Stomach (tissue), 8 donors: ENCODE measurements at regions not wholly inside any gene's neighbourhood (a gene's known extent, or its start where the extent isn't known, plus 50 kb on each side); places are given as distances from the start of the nearest gene placed in this dataset.

Source experiments
- DNase-seq, 2 donors: peaks; one replicate each; pipeline versions ENCODE4 v3.0.0 to v3.0.0-alpha.2; 2013 to 2019
- H3K27ac ChIP-seq, 5 donors: fragments of 200-600 bp in 4 of 5; sonication (generic) in 4 of 5; one replicate each; pipeline ENCODE4 v1.5.1; 2013 to 2019; ENCODE audit warnings: mild to moderate bottlenecking in 1 of 5, moderate library complexity in 1 of 5
- H3K27me3 ChIP-seq, 3 donors: fragments of 200-600 bp; sonication (generic); one replicate each; pipeline ENCODE4 v1.5.1; 2017 to 2019; ENCODE audit warnings: mixed run types in 1 of 3
- H3K36me3 ChIP-seq, 4 donors: fragments of 200-600 bp; sonication (generic); 1 replicate in 3 of 4; 2 replicates in 1 of 4; pipeline ENCODE4 v1.5.1; 2016 to 2019
- H3K4me1 ChIP-seq, 4 donors: fragments of 200-600 bp; sonication (generic); one replicate each; pipeline ENCODE4 v1.5.1; 2016 to 2019
- H3K4me3 ChIP-seq, 4 donors: fragments of 200-600 bp; sonication (generic) in 3 of 4; one replicate each; pipeline ENCODE4 v1.5.1; 2016 to 2019; ENCODE audit warnings: mild to moderate bottlenecking in 1 of 4
- H3K9me3 ChIP-seq, 4 donors: fragments of 200-600 bp; sonication (generic); one replicate each; pipeline ENCODE4 v1.5.1; 2016 to 2019
- EP300 ChIP-seq: sonication (generic); formaldehyde crosslinking; IDR thresholded peaks from one replicate; pipeline ENCODE4 v1.6.1; 2017; ENCODE audit warnings: antibody characterized with exemption
- POLR2A ChIP-seq, 4 donors: fragments of 450-650 bp; IDR thresholded peaks; one replicate each; pipeline ENCODE4 v1.6.1; 2016; ENCODE audit warnings: antibody characterized with exemption in 4 of 4, control low read depth in 2 of 4, mild to moderate bottlenecking in 1 of 4, moderate library complexity in 1 of 4
- POLR2AphosphoS5 ChIP-seq, 3 donors: sonication (generic); formaldehyde crosslinking; IDR thresholded peaks; one replicate each; pipeline ENCODE4 v1.6.1; 2016; ENCODE audit warnings: antibody characterized with exemption in 3 of 3
- WGBS, 5 donors: extraction: QIAGEN DNeasy Blood & Tissue Kit in 3 of 5; methylation state at CpG; one replicate each; pipeline versions ENCODE4 v1.1.5 to v1.1.7; 2013 to 2018; 5-methylcytosine and 5-hydroxymethylcytosine counted together
- intact Hi-C: fragments of 100-400 bp; cut with DNase I; formaldehyde crosslinking; loops from one replicate; pipeline ENCODE4 v1.15.1; 2023; ENCODE audit warnings: low total_unique reads
- TF ChIP-seq, protein P1 (sequence below), 7 experiments: fragments of 450-650 bp in 4 of 7; fragments of 200-600 bp in 3 of 7; sonication (generic) in 3 of 7; IDR thresholded peaks; one replicate each; pipeline ENCODE4 v1.5.1; 2016 to 2019; ENCODE audit warnings: antibody characterized with exemption in 7 of 7, control low read depth in 2 of 7, mild to moderate bottlenecking in 1 of 7
- donor health status: healthy with polysubstance abuse.
- donor health status: Bipolar disorder and iron deficiency.
- donor health status: healthy.

DNA sequence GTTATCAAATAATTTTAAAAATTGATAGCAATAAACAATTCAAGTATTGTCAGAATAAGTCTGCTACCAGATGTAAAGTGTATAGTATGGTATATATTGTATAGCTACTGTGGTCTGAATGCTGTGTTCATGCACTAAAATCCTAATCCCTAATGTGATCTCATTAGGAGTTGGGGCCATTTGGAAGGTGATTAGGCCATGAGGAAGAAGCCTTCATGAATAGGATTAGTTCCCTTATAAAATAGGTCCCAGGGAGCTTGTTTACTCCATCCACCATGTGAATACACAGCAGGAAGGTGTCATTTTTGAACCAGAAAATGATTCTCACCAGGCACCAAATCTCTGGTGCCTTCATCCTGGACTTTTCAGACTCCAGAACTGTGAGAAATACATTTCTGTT lies 363.0 kb upstream of the CNTN5 start:
- no peaks in the 10 kb centered on the region for H3K4me1 ChIP-seq
- no peak overlapping the region for H3K4me3 ChIP-seq
- DNase-seq = no peak
- no peaks in the 10 kb centered on the region for H3K27me3 ChIP-seq
- H3K27ac ChIP-seq = no peak overlapping the region
- TF ChIP-seq POLR2AphosphoS5 (IDR thresholded peaks at IDR 0.05) (no peak), EP300 (no peak), POLR2A (IDR thresholded peaks at IDR 0.05) (no peak)
- TF ChIP-seq, protein P1, sequence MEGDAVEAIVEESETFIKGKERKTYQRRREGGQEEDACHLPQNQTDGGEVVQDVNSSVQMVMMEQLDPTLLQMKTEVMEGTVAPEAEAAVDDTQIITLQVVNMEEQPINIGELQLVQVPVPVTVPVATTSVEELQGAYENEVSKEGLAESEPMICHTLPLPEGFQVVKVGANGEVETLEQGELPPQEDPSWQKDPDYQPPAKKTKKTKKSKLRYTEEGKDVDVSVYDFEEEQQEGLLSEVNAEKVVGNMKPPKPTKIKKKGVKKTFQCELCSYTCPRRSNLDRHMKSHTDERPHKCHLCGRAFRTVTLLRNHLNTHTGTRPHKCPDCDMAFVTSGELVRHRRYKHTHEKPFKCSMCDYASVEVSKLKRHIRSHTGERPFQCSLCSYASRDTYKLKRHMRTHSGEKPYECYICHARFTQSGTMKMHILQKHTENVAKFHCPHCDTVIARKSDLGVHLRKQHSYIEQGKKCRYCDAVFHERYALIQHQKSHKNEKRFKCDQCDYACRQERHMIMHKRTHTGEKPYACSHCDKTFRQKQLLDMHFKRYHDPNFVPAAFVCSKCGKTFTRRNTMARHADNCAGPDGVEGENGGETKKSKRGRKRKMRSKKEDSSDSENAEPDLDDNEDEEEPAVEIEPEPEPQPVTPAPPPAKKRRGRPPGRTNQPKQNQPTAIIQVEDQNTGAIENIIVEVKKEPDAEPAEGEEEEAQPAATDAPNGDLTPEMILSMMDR (IDR thresholded peaks at IDR 0.05) = no peak
- H3K9me3 ChIP-seq = no peaks in the 10 kb centered on the region
- no peaks in the 10 kb centered on the region for H3K36me3 ChIP-seq
- intact Hi-C loops = no loop called here

DNA sequence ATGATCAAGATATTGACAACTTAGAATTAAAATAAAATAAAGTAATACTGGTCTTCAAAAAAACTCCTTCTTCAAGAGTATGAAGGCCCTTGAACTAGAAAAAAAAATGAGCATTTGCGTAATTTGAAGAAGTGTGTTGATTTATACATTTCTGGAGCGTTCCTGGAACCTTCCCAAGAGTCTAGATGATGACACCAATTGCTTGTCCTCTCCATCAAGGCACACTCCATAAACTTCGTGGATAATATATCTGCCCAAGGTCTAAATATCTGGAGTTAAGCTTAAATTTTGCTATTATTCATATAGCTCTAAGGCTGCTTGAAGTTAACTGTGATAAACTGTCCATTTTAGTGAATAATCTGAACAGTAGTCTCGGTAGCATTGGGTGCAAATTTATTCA lies 361.3 kb upstream of the CNTN5 start:
- Histone ChIP-seq H3K36me3 (no peaks in the 10 kb centered on the region), H3K9me3 (peaks cover 0 to 1% (median 0%) of the 10 kb centered on the region in 4 donors), H3K4me1 (no peaks in the 10 kb centered on the region), H3K4me3 (no peak overlapping the region), H3K27me3 (no peaks in the 10 kb centered on the region), H3K27ac (no peak overlapping the region)
- 67 to 76% (median 71%) methylated on average over 4 of the region's 4 CpGs for WGBS, 5 donors
- no peak for DNase-seq
- intact Hi-C loops = no loop called here
- TF ChIP-seq POLR2A (IDR thresholded peaks at IDR 0.05) (no peak), EP300 (no peak), POLR2AphosphoS5 (IDR thresholded peaks at IDR 0.05) (no peak)
- TF ChIP-seq, protein P1 (IDR thresholded peaks at IDR 0.05) = no peak

DNA sequence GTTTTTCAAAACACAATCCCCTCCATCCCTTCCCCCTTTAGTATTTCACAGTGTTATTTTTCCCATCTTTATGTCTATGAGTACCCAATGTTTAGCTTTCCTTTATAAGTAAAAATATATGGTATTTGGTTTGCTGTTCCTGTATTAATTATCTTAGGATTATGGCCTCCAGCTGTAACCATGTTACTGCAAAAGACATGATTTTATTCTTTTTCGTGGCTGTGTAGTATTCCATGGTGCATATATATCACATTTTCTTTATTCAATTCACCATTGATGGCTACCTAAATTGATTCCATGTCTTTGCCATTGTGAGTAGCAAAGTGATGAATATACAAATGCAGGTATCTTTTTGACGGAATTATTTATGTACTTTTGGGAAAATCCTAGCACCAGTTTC lies 346.4 kb upstream of the CNTN5 start:
- no peak for TF ChIP-seq EP300
- TF ChIP-seq, protein P1 (IDR thresholded peaks at IDR 0.05) = no peak
- TF ChIP-seq POLR2A (IDR thresholded peaks at IDR 0.05) = no peak
- no peak for TF ChIP-seq POLR2AphosphoS5 (IDR thresholded peaks at IDR 0.05)
- H3K9me3 ChIP-seq = peaks cover 0 to 15% (median 1%) of the 10 kb centered on the region in 4 donors
- 83 to 92% (median 88%) methylated on average over 2 of the region's 2 CpGs for WGBS, 5 donors
- no peaks in the 10 kb centered on the region for H3K36me3 ChIP-seq
- no peaks in the 10 kb centered on the region for H3K27me3 ChIP-seq
- no peak overlapping the region for H3K27ac ChIP-seq
- no peak overlapping the region for H3K4me3 ChIP-seq
- intact Hi-C loops = no loop called here
- no peaks in the 10 kb centered on the region for H3K4me1 ChIP-seq
- DNase-seq = no peak

DNA sequence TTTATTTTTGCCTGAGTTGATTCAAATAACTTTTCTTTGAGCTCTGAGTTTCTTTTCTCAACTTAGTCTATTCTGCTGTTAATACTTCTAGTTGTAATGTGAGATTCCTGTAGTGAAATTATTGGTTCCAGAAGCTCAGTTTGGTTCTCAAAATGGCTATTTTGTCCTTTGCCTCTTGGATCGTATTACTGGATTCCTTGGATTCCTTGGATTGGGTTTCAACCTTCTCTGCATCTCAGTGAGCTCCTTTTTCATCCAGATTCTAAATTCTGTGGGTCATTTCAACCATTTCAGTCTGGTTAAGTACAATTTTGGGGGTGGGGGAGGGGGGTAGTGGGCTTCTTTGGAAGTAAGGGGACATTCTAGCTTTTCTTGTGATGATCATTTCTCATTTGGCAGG lies 341.1 kb upstream of the CNTN5 start:
- no peak overlapping the region for H3K4me3 ChIP-seq
- H3K27ac ChIP-seq = no peak overlapping the region
- H3K36me3 ChIP-seq = no peaks in the 10 kb centered on the region
- TF ChIP-seq, protein P1 (IDR thresholded peaks at IDR 0.05) = no peak
- no peak for DNase-seq
- no peaks in the 10 kb centered on the region for H3K4me1 ChIP-seq
- H3K27me3 ChIP-seq = no peaks in the 10 kb centered on the region
- intact Hi-C loops = no loop called here
- WGBS, 5 donors = 74 to 86% (median 80%) methylated on average over 1 of the region's 1 CpG
- H3K9me3 ChIP-seq = peaks cover 0 to 32% (median 1%) of the 10 kb centered on the region in 4 donors

DNA sequence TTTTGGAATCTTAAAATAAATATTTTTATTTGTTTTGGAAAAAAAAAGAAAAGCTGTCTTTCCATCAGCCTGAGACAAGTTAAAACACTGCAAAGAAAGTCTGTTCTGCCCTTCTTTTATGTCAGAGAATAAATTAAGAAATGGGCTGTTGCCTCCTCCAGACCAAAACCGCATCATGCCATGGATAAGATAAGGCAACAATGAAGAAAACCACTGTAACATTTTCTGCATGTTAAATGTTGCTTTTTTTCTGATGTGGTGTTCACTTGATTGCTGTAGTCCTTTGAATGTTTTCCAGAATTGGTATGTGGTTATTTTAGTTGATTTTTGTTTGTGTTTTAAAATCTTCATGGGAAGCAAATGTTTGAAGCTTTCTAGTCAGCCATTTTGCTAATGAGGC lies 319.2 kb upstream of the CNTN5 start:
- intact Hi-C loops = no loop called here
- TF ChIP-seq EP300 (no peak), POLR2A (IDR thresholded peaks at IDR 0.05) (no peak)
- Histone ChIP-seq H3K27me3 (no peaks in the 10 kb centered on the region), H3K9me3 (peaks cover 0 to 13% (median 4%) of the 10 kb centered on the region in 4 donors), H3K36me3 (no peaks in the 10 kb centered on the region), H3K4me1 (no peaks in the 10 kb centered on the region), H3K27ac (no peak overlapping the region), H3K4me3 (no peak overlapping the region)
- no peak for DNase-seq
- WGBS, 5 donors = 69 to 95% (median 79%) methylated on average over 1 of the region's 1 CpG
